Kidney tubule cell (primary cell): ENCODE measurements at regions not wholly inside any gene's neighbourhood (a gene's known extent, or its start where the extent isn't known, plus 50 kb on each side); places are given as distances from the start of the nearest gene placed in this dataset.
A peak's percentile ranks its signal among the peaks of the same experiment; 100 is the strongest.
"Not testable (repeated sequence)": the region's sequence is repeated elsewhere in the genome, so short reads cannot be mapped to it uniquely, and the experiment has no call there.

Experiments
- DNase-seq: peaks from one replicate; pipeline ENCODE4 v3.0.0-alpha.2; 2018; ENCODE audit warnings: low spot score

GRCh38 chr9:2279138-2279537 is 264.0 kb downstream of the SMARCA2 start:
- not testable (repeated sequence) for DNase-seq

- DNase-seq = peak; percentile 83
These were observed 266.1 kb downstream of the SMARCA2 start for GRCh38 chr9:2281031-2281802.

GRCh38 chr9:2281803-2282185 is 266.6 kb downstream of the SMARCA2 start:
- DNase-seq = peak; percentile 44

GRCh38 chr9:2284770-2285169 is 269.6 kb downstream of the SMARCA2 start:
- DNase-seq = no peak

GRCh38 chr9:2285416-2286332 is 270.5 kb downstream of the SMARCA2 start:
- no peak for DNase-seq

GRCh38 chr9:2286333-2286705 is 271.2 kb downstream of the SMARCA2 start:
- DNase-seq = no peak

GRCh38 chr9:2286825-2287455 is 271.8 kb downstream of the SMARCA2 start:
- DNase-seq = no peak

GRCh38 chr9:2288309-2288708 is 273.2 kb downstream of the SMARCA2 start:
- DNase-seq = no peak

- peak; percentile 38 for DNase-seq
These were observed 274.1 kb downstream of the SMARCA2 start for GRCh38 chr9:2289263-2289662.

GRCh38 chr9:2290382-2290781 is 275.2 kb downstream of the SMARCA2 start:
- no peak for DNase-seq

GRCh38 chr9:2291980-2292704 is 277.0 kb downstream of the SMARCA2 start:
- peak; percentile 66 for DNase-seq

GRCh38 chr9:2292733-2293132 is 277.6 kb downstream of the SMARCA2 start:
- no peak for DNase-seq

- no peak for DNase-seq
These were observed 282.6 kb downstream of the SMARCA2 start for GRCh38 chr9:2297771-2298170.

- no peak for DNase-seq
These were observed 283.1 kb downstream of the SMARCA2 start for GRCh38 chr9:2298217-2298616.

GRCh38 chr9:2299156-2299842 is 284.2 kb downstream of the SMARCA2 start:
- peak; percentile 53 for DNase-seq

GRCh38 chr9:2299843-2300205 is 284.7 kb downstream of the SMARCA2 start:
- DNase-seq = no peak

- DNase-seq = no peak
These were observed 285.2 kb downstream of the SMARCA2 start for GRCh38 chr9:2300325-2300724.

- no peak for DNase-seq
These were observed 287.5 kb downstream of the SMARCA2 start for GRCh38 chr9:2302606-2303005.

GRCh38 chr9:2303056-2303455 is 287.9 kb downstream of the SMARCA2 start:
- DNase-seq = no peak

GRCh38 chr9:2307480-2307879 is 292.3 kb downstream of the SMARCA2 start:
- DNase-seq = peak; percentile 83

- no peak for DNase-seq
These were observed 296.8 kb downstream of the SMARCA2 start for GRCh38 chr9:2311920-2312319.
